ENCODE measurements at regions not wholly inside any gene's neighbourhood (a gene's known extent, or its start where the extent isn't known, plus 50 kb on each side); places are given as distances from the start of the nearest gene placed in this dataset.

DNA sequence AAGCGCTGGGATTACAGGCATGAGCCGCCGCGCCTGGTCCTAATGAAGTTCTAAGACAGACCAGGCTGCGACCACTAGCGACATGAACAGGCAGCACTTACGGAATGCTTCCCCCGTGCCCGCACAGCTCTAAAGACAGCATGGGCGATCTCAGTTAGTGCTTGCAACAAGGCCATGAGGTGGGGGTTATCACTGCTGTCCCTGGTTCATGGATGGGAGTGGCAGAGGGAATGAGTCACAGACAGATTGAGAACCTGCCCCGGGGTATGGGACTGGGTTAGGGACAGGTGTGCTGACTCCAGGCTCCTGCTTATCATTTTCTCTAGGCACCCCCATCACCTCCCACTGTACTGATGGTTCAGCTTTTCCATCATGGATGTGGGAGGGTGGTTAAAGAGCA, 160.9 kb downstream of the VRK1 start:
- Histone ChIP-seq H3K27me3 (ENCODE audit: control insufficient read depth in 3 of 3, insufficient read depth in 3 of 3, low read length in 2 of 3) (no peaks in the 10 kb centered on the region), H3K9ac (ENCODE audit: insufficient read depth in 1 of 2, low read length in 2 of 2) (no peak overlapping the region), H3K36me3 (ENCODE audit: control insufficient read depth in 4 of 4, insufficient read depth in 4 of 4, low read length in 4 of 4) (no peaks in the 10 kb centered on the region), H3K9me3 (ENCODE audit: control insufficient read depth in 4 of 4, insufficient read depth in 3 of 4, low read length in 3 of 4) (peaks cover 0 to 26% (median 0%) of the 10 kb centered on the region in 4 donors), H3K27ac (ENCODE audit: low read depth in 1 of 2, low read length in 1 of 2) (no peak overlapping the region), H3K4me3 (no peak overlapping the region), H3K4me1 (ENCODE audit: control insufficient read depth in 5 of 5, insufficient read depth in 5 of 5, low read length in 5 of 5) (no peaks in the 10 kb centered on the region)
- DNase-seq: no peak
- WGBS, 2 donors: 96 to 98% methylated on average over 11 of the region's 11 CpGs
- no peak for ATAC-seq (ENCODE audit: insufficient read depth, low FRiP score)
- TF ChIP-seq, protein P1, sequence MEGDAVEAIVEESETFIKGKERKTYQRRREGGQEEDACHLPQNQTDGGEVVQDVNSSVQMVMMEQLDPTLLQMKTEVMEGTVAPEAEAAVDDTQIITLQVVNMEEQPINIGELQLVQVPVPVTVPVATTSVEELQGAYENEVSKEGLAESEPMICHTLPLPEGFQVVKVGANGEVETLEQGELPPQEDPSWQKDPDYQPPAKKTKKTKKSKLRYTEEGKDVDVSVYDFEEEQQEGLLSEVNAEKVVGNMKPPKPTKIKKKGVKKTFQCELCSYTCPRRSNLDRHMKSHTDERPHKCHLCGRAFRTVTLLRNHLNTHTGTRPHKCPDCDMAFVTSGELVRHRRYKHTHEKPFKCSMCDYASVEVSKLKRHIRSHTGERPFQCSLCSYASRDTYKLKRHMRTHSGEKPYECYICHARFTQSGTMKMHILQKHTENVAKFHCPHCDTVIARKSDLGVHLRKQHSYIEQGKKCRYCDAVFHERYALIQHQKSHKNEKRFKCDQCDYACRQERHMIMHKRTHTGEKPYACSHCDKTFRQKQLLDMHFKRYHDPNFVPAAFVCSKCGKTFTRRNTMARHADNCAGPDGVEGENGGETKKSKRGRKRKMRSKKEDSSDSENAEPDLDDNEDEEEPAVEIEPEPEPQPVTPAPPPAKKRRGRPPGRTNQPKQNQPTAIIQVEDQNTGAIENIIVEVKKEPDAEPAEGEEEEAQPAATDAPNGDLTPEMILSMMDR (IDR thresholded peaks at IDR 0.05; ENCODE audit: control extremely low read depth, extremely low read depth): no peak

DNA sequence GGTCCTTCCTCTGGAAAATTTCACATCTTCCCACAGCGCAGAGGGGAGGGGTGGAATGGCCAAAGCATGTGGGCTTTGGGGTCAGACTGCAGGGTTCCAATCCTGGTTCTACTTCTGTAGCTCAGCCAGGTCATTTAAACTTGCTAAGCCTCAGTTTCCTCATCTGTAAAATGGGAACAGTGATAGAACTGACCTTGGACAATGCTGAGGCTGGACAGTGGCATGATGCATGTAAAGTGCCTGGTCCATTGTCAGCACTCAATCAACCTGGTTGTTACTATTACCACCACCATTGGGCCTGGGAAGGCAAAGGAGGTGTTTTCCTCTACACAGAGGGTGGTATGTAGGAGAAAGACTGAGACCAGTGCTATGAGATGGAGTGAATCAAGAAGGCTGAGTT, 162.8 kb downstream of the VRK1 start:
- Histone ChIP-seq H3K36me3 (ENCODE audit: control insufficient read depth in 4 of 4, insufficient read depth in 4 of 4, low read length in 4 of 4) (no peaks in the 10 kb centered on the region), H3K9me3 (ENCODE audit: control insufficient read depth in 4 of 4, insufficient read depth in 3 of 4, low read length in 3 of 4) (peaks cover 0 to 27% (median 1%) of the 10 kb centered on the region in 4 donors), H3K27ac (ENCODE audit: low read depth in 1 of 2, low read length in 1 of 2) (no peak overlapping the region), H3K27me3 (ENCODE audit: control insufficient read depth in 3 of 3, insufficient read depth in 3 of 3, low read length in 2 of 3) (no peaks in the 10 kb centered on the region), H3K4me1 (ENCODE audit: control insufficient read depth in 5 of 5, insufficient read depth in 5 of 5, low read length in 5 of 5) (no peaks in the 10 kb centered on the region), H3K9ac (ENCODE audit: insufficient read depth in 1 of 2, low read length in 2 of 2) (no peak overlapping the region), H3K4me3 (no peak overlapping the region)
- TF ChIP-seq, protein P1 (IDR thresholded peaks at IDR 0.05; ENCODE audit: control extremely low read depth, extremely low read depth): no peak
- no peak for DNase-seq
- no peak for ATAC-seq (ENCODE audit: insufficient read depth, low FRiP score)
- WGBS, 2 donors: 0 to 52% methylated on average over 1 of the region's 1 CpG

DNA sequence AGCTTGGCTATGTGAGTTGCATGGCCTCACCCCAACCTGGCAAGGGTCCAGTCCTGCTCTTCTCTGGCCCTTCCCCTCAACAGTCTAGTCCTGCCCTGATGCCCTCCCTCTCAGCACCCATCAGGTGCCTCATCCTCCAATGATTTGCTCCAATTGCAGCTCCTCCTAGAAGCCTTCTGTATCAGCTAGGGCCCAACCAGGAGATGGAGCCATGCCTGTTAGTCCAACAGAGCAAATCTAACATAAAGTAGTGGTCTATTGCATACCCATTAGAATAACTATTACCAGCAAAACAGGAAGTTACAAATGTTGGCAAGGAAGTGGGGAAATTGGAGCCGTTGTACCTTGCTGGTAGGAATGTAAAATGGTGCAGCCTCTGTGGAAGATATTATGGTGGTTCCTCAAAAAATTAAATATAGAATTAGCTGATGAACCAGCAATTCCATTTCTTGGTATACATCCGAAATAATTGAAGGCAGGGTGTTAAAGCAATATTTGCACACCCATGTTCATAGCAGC, 163.5 kb downstream of the VRK1 start:
- Histone ChIP-seq H3K4me1 (ENCODE audit: control insufficient read depth in 5 of 5, insufficient read depth in 5 of 5, low read length in 5 of 5) (no peaks in the 10 kb centered on the region), H3K36me3 (ENCODE audit: control insufficient read depth in 4 of 4, insufficient read depth in 4 of 4, low read length in 4 of 4) (no peaks in the 10 kb centered on the region), H3K9ac (ENCODE audit: insufficient read depth in 1 of 2, low read length in 2 of 2) (no peak overlapping the region), H3K27ac (ENCODE audit: low read depth in 1 of 2, low read length in 1 of 2) (no peak overlapping the region), H3K4me3 (no peak overlapping the region), H3K27me3 (ENCODE audit: control insufficient read depth in 3 of 3, insufficient read depth in 3 of 3, low read length in 2 of 3) (no peaks in the 10 kb centered on the region), H3K9me3 (ENCODE audit: control insufficient read depth in 4 of 4, insufficient read depth in 3 of 4, low read length in 3 of 4) (peaks cover 0 to 26% (median 1%) of the 10 kb centered on the region in 4 donors)
- 46 to 52% methylated on average over 2 of the region's 2 CpGs for WGBS, 2 donors
- TF ChIP-seq, protein P1 (IDR thresholded peaks at IDR 0.05; ENCODE audit: control extremely low read depth, extremely low read depth): no peak
- ATAC-seq (ENCODE audit: insufficient read depth, low FRiP score) (no peak), DNase-seq (no peak)

DNA sequence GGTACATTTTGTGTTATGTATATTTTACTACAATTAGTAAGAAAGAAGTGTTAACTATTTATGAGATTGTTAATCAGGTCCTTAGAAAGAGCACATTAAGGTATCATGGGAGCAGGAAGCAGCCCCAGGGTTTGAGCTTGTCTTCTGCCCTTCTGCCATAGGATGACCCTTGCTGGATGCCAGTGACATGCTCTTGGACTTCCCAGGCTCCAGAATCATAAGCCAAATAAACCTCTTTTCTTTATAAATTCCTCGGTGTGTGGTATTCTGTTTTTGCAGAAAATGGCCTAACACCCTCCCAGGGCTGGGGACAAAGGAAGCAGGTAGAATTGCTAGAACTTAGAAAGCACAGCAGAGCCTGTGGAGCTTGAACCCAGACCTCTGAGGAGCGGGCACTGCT, 164.7 kb downstream of the VRK1 start:
- H3K4me1 ChIP-seq (ENCODE audit: control insufficient read depth in 5 of 5, insufficient read depth in 5 of 5, low read length in 5 of 5): no peaks in the 10 kb centered on the region
- 45 to 75% methylated on average over 2 of the region's 2 CpGs for WGBS, 2 donors
- no peaks in the 10 kb centered on the region for H3K36me3 ChIP-seq (ENCODE audit: control insufficient read depth in 4 of 4, insufficient read depth in 4 of 4, low read length in 4 of 4)
- H3K27me3 ChIP-seq (ENCODE audit: control insufficient read depth in 3 of 3, insufficient read depth in 3 of 3, low read length in 2 of 3): no peaks in the 10 kb centered on the region
- TF ChIP-seq, protein P1 (IDR thresholded peaks at IDR 0.05; ENCODE audit: control extremely low read depth, extremely low read depth): no peak
- H3K27ac ChIP-seq (ENCODE audit: low read depth in 1 of 2, low read length in 1 of 2): no peak overlapping the region
- peaks cover 0 to 28% (median 1%) of the 10 kb centered on the region in 4 donors for H3K9me3 ChIP-seq (ENCODE audit: control insufficient read depth in 4 of 4, insufficient read depth in 3 of 4, low read length in 3 of 4)
- DNase-seq (no peak), ATAC-seq (ENCODE audit: insufficient read depth, low FRiP score) (no peak)
- no peak overlapping the region for H3K4me3 ChIP-seq
- no peak overlapping the region for H3K9ac ChIP-seq (ENCODE audit: insufficient read depth in 1 of 2, low read length in 2 of 2)

Measured in lung (tissue), 11 donors.